HEK293 (cell line): ENCODE measurements at regions not wholly inside any gene's neighbourhood (a gene's known extent, or its start where the extent isn't known, plus 50 kb on each side); places are given as distances from the start of the nearest gene placed in this dataset.

Source experiments
- CTCF ChIA-PET: fragments of 350-600 bp; formaldehyde crosslinking; extraction: SDS; loops from one replicate; lab custom pipeline; 2021; ENCODE audit warnings: antibody characterized with exemption; lab: Yijun Ruan, JAX
- POLR2A ChIA-PET: fragments of 300-600 bp; formaldehyde crosslinking; extraction: SDS; loops from one replicate; lab custom pipeline; 2020; ENCODE audit warnings: antibody characterized with exemption, inconsistent platforms; lab: Yijun Ruan, JAX
- H3K27ac ChIP-seq: fragments of 200-500 bp; sonication (Bioruptor generic); 2 replicates; pipeline ENCODE4 v1.5.1; 2014; ENCODE audit warnings: low read depth, low read length, control low read depth, inconsistent platforms; ENCODE audit errors: extremely low read depth
- H3K36me3 ChIP-seq, 2 experiments: fragments of 200-500 bp in 1 of 2; sonication (Bioruptor generic) in 1 of 2; 1 replicate in 1 of 2; 2 replicates in 1 of 2; pipeline ENCODE4 v1.5.1; 2014 to 2017; ENCODE audit warnings: inconsistent platforms in 2 of 2, low read length in 2 of 2; ENCODE audit not compliant: control insufficient read depth in 2 of 2, insufficient read depth in 1 of 2
- H3K4me1 ChIP-seq: fragments of 200-500 bp; sonication (Bioruptor generic); 2 replicates; pipeline ENCODE4 v1.5.1; 2014; ENCODE audit warnings: mild to moderate bottlenecking, low read length, inconsistent platforms; ENCODE audit not compliant: control insufficient read depth, insufficient read depth
- H3K4me3 ChIP-seq: 2 replicates; pipeline ENCODE4 v1.5.1; 2011; ENCODE audit warnings: low read depth, mild to moderate bottlenecking, control low read depth, low read length, moderate library complexity
- H3K9me3 ChIP-seq: fragments of 200-500 bp; sonication (Bioruptor generic); 2 replicates; pipeline ENCODE4 v1.5.1; 2014; ENCODE audit warnings: low read depth, low read length, inconsistent platforms; ENCODE audit not compliant: control insufficient read depth, insufficient read depth
- BCL11B ChIP-seq: fragments of 450-650 bp; formaldehyde crosslinking; IDR thresholded peaks from 2 replicates; pipeline ENCODE4 v1.5.1; 2016; ENCODE audit warnings: low read depth, missing biosample characterization, missing genetic modification characterization
- FEZF1 ChIP-seq: fragments of 450-650 bp; formaldehyde crosslinking; IDR thresholded peaks from 2 replicates; pipeline ENCODE4 v1.5.1; 2016; ENCODE audit warnings: missing biosample characterization, missing genetic modification characterization
- GFI1B ChIP-seq: fragments of 450-650 bp; formaldehyde crosslinking; IDR thresholded peaks from 2 replicates; pipeline ENCODE4 v1.5.1; 2016; ENCODE audit warnings: missing biosample characterization, missing genetic modification characterization
- PRDM4 ChIP-seq: fragments of 450-650 bp; formaldehyde crosslinking; IDR thresholded peaks from 2 replicates; pipeline ENCODE4 v1.5.1; 2017; ENCODE audit warnings: missing biosample characterization, missing genetic modification characterization
- PRDM6 ChIP-seq: fragments of 450-650 bp; formaldehyde crosslinking; IDR thresholded peaks from 2 replicates; pipeline ENCODE4 v1.5.1; 2017; ENCODE audit warnings: missing biosample characterization, missing genetic modification characterization
- ZBTB1 ChIP-seq: fragments of 450-650 bp; formaldehyde crosslinking; IDR thresholded peaks from 2 replicates; pipeline ENCODE4 v1.5.1; 2016; ENCODE audit warnings: missing biosample characterization, missing genetic modification characterization
- ZBTB17 ChIP-seq: fragments of 450-650 bp; formaldehyde crosslinking; IDR thresholded peaks from 2 replicates; pipeline ENCODE4 v1.5.1; 2016; ENCODE audit warnings: missing biosample characterization, missing genetic modification characterization
- ZBTB48 ChIP-seq: fragments of 450-650 bp; formaldehyde crosslinking; IDR thresholded peaks from 2 replicates; pipeline ENCODE4 v1.5.1; 2016; ENCODE audit warnings: missing biosample characterization, missing genetic modification characterization
- ZNF10 ChIP-seq: fragments of 450-650 bp; formaldehyde crosslinking; IDR thresholded peaks from 2 replicates; pipeline ENCODE4 v1.5.1; 2017; ENCODE audit warnings: missing biosample characterization, missing genetic modification characterization
- ZNF19 ChIP-seq: fragments of 450-650 bp; formaldehyde crosslinking; IDR thresholded peaks from 2 replicates; pipeline ENCODE4; 2016; ENCODE audit warnings: missing biosample characterization, missing genetic modification characterization, low read depth
- ZNF292 ChIP-seq: fragments of 450-650 bp; formaldehyde crosslinking; IDR thresholded peaks from 2 replicates; pipeline ENCODE4 v1.5.1; 2016; ENCODE audit warnings: low read depth, missing biosample characterization, missing genetic modification characterization, borderline replicate concordance
- ZNF366 ChIP-seq: fragments of 450-650 bp; formaldehyde crosslinking; conservative IDR thresholded peaks from 2 replicates; pipeline ENCODE4 v1.5.1; 2016; ENCODE audit warnings: missing biosample characterization, missing genetic modification characterization
- ZNF404 ChIP-seq: fragments of 450-650 bp; formaldehyde crosslinking; IDR thresholded peaks from 2 replicates; pipeline ENCODE4 v1.5.1; 2017; ENCODE audit warnings: missing biosample characterization, missing genetic modification characterization
- ZNF433 ChIP-seq: fragments of 450-650 bp; formaldehyde crosslinking; IDR thresholded peaks from 2 replicates; pipeline ENCODE4 v1.5.1; 2016; ENCODE audit warnings: missing biosample characterization, missing genetic modification characterization, low read depth
- ZNF449 ChIP-seq: fragments of 450-650 bp; formaldehyde crosslinking; IDR thresholded peaks from 2 replicates; pipeline ENCODE4 v1.5.1; 2017; ENCODE audit warnings: missing biosample characterization, mild to moderate bottlenecking, missing genetic modification characterization, moderate library complexity
- ZNF596 ChIP-seq: fragments of 450-650 bp; IDR thresholded peaks from 2 replicates; pipeline ENCODE4 v1.5.0; 2018; ENCODE audit warnings: missing biosample characterization, mild to moderate bottlenecking, missing genetic modification characterization, moderate library complexity
- ZNF626 ChIP-seq: fragments of 450-650 bp; sonication (Bioruptor Pico); formaldehyde crosslinking; IDR thresholded peaks from 2 replicates; pipeline ENCODE4 v1.5.1; 2018; ENCODE audit warnings: missing biosample characterization, missing genetic modification characterization, inconsistent platforms
- ZNF704 ChIP-seq: fragments of 450-650 bp; formaldehyde crosslinking; IDR thresholded peaks from 2 replicates; pipeline ENCODE4 v1.5.1; 2016; ENCODE audit warnings: missing biosample characterization, missing genetic modification characterization
- TF ChIP-seq, protein P1 (sequence below): fragments of 450-650 bp; formaldehyde crosslinking; IDR thresholded peaks from 2 replicates; pipeline ENCODE4; 2016; ENCODE audit warnings: missing biosample characterization, missing genetic modification characterization
- TF ChIP-seq, protein P2 (sequence below): fragments of 450-650 bp; formaldehyde crosslinking; IDR thresholded peaks from 2 replicates; pipeline ENCODE4 v1.5.1; 2016; ENCODE audit warnings: missing biosample characterization, missing genetic modification characterization, borderline replicate concordance

DNA sequence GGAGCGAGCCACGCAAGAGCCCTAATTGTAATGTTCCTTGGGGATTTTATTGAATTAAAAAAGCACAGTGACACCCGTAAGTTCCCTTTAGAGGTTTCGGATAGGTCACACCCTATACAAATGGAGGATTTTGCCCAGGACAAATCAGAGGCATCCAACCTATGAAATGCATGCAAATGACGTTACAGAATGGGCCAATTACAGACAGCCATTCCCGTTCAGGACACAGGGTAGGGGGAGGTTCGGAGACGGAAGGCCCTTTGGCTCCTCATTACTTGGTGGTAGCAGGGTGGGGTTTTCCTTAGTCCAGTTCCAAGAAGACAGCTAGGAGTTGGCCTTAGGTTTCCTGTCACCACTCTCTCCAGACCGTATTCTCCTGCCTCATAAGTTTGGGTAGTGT, 754.1 kb downstream of the IPMK start:
- H3K4me1 ChIP-seq: no peaks in the 10 kb centered on the region
- no peaks in the 10 kb centered on the region for H3K9me3 ChIP-seq
- ChIA-PET POLR2A (no interaction called here), CTCF (interaction anchor here (0.7 kb wide), 1 partner anchor 311 kb away, joined by 3 read pairs; no protein-coding TSS in a partner anchor)
- H3K4me3 ChIP-seq: no peak overlapping the region
- TF ChIP-seq PRDM6 (tag by site-specific recombination) (no peak), FEZF1 (no peak), ZNF366 (tag by site-specific recombination) (no peak), ZNF704 (tag by site-specific recombination) (no peak), ZNF449 (tag by site-specific recombination) (no peak), GFI1B (tag by site-specific recombination) (no peak), ZBTB17 (no peak), ZNF292 (tag by site-specific recombination) (no peak), ZBTB48 (tag by site-specific recombination) (no peak)
- H3K27ac ChIP-seq: no peak overlapping the region
- no peaks in the 10 kb centered on the region for H3K36me3 ChIP-seq

GRCh38 chr10:57507788-57508187, 759.9 kb downstream of the IPMK start:
- TF ChIP-seq ZNF19 (tag by site-specific recombination) (no peak), ZNF626 (no peak), ZBTB1 (tag by site-specific recombination) (no peak), ZNF596 (no peak)
- ChIA-PET POLR2A (no interaction called here), CTCF (no interaction called here)
- H3K36me3 ChIP-seq: no peaks in the 10 kb centered on the region
- no peaks in the 10 kb centered on the region for H3K4me1 ChIP-seq
- no peaks in the 10 kb centered on the region for H3K9me3 ChIP-seq
- H3K27ac ChIP-seq: no peak overlapping the region
- H3K4me3 ChIP-seq: no peak overlapping the region

DNA sequence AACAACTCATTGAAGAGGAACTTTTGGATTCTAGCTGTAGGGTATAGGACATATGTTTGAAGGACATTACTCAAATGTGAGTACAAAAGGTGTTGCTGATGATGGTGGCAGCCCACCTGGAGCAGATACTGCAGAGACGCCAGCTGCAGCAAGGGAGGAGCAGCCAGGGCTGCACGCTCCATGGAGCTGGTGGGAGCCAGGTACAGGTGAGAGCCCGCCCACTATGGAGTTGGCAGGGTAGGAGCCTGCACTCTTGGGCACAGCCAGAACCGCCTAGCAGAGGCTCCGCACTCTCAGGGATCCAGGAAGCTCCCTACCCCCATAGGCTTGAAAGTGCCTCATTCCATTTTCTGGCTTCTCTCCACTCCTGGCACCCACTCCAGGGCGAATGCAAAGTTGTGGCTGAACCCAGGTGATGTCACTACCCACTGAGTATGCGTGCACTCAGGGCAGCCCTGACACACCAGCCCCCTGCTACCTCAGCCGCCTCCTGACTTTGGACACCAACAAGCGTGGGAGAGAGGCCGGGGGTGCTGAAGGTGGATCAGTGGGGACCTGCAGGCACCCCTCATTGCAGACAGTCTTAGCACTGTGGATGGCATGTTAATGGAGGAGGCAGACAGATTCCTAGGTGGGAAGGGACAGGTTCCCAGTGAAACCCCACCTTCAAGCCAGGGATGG, 761.1 kb downstream of the IPMK start:
- POLR2A ChIA-PET: no interaction called here
- CTCF ChIA-PET: no interaction called here
- no peak for TF ChIP-seq PRDM4
- TF ChIP-seq ZNF10 (tag by site-specific recombination): no peak
- no peak for TF ChIP-seq ZNF433 (tag by site-specific recombination)
- no peak for TF ChIP-seq ZNF596
- TF ChIP-seq ZNF404 (tag by site-specific recombination): no peak
- TF ChIP-seq, protein P1, sequence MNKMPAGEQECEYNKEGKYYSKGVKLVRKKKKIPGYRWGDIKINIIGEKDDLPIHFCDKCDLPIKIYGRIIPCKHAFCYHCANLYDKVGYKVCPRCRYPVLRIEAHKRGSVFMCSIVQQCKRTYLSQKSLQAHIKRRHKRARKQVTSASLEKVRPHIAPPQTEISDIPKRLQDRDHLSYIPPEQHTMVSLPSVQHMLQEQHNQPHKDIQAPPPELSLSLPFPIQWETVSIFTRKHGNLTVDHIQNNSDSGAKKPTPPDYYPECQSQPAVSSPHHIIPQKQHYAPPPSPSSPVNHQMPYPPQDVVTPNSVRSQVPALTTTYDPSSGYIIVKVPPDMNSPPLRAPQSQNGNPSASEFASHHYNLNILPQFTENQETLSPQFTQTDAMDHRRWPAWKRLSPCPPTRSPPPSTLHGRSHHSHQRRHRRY: no peak
- TF ChIP-seq, protein P2, sequence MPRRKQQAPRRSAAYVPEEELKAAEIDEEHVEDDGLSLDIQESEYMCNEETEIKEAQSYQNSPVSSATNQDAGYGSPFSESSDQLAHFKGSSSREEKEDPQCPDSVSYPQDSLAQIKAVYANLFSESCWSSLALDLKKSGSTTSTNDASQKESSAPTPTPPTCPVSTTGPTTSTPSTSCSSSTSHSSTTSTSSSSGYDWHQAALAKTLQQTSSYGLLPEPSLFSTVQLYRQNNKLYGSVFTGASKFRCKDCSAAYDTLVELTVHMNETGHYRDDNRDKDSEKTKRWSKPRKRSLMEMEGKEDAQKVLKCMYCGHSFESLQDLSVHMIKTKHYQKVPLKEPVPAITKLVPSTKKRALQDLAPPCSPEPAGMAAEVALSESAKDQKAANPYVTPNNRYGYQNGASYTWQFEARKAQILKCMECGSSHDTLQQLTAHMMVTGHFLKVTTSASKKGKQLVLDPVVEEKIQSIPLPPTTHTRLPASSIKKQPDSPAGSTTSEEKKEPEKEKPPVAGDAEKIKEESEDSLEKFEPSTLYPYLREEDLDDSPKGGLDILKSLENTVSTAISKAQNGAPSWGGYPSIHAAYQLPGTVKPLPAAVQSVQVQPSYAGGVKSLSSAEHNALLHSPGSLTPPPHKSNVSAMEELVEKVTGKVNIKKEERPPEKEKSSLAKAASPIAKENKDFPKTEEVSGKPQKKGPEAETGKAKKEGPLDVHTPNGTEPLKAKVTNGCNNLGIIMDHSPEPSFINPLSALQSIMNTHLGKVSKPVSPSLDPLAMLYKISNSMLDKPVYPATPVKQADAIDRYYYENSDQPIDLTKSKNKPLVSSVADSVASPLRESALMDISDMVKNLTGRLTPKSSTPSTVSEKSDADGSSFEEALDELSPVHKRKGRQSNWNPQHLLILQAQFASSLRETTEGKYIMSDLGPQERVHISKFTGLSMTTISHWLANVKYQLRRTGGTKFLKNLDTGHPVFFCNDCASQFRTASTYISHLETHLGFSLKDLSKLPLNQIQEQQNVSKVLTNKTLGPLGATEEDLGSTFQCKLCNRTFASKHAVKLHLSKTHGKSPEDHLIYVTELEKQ: no peak
- TF ChIP-seq BCL11B (tag by site-specific recombination): no peak

More for the DNA sequence above, 761.1 kb downstream of the IPMK start:
- H3K9me3 ChIP-seq: no peaks in the 10 kb centered on the region
- no peak overlapping the region for H3K27ac ChIP-seq
- H3K4me3 ChIP-seq: no peak overlapping the region
- H3K36me3 ChIP-seq: no peaks in the 10 kb centered on the region
- no peaks in the 10 kb centered on the region for H3K4me1 ChIP-seq
